NCI-H2171 (cell line): ENCODE measurements at regions not wholly inside any gene's neighbourhood (a gene's known extent, or its start where the extent isn't known, plus 50 kb on each side); places are given as distances from the start of the nearest gene placed in this dataset.
"Not testable (repeated sequence)": the region's sequence is repeated elsewhere in the genome, so short reads cannot be mapped to it uniquely, and the experiment has no call there.

ENCODE experiments used
- DNase-seq: peaks from one replicate; lab custom pipeline; 2025; lab: John Stamatoyannopoulos, UW

GRCh38 chr17:33696102-33696501, 403.0 kb upstream of the ASIC2 start:
- no peak for DNase-seq

GRCh38 chr17:33697557-33697956, 404.5 kb upstream of the ASIC2 start:
- no peak for DNase-seq

GRCh38 chr17:33701910-33702309, 408.8 kb upstream of the ASIC2 start:
- DNase-seq = no peak

- DNase-seq = no peak
Observed at GRCh38 chr17:33704856-33705255, 411.8 kb upstream of the ASIC2 start.

GRCh38 chr17:33709881-33710280, 416.8 kb upstream of the ASIC2 start:
- DNase-seq = no peak

GRCh38 chr17:33712120-33712519, 419.0 kb upstream of the ASIC2 start:
- DNase-seq = no peak

GRCh38 chr17:33716957-33717356, 423.9 kb upstream of the ASIC2 start:
- DNase-seq = no peak

- DNase-seq = not testable (repeated sequence)
Observed at GRCh38 chr17:33723736-33724135, 430.6 kb upstream of the ASIC2 start.

GRCh38 chr17:33725675-33726271, 432.7 kb upstream of the ASIC2 start:
- DNase-seq = peak; percentile 8

GRCh38 chr17:33730131-33730530, 437.0 kb upstream of the ASIC2 start:
- no peak for DNase-seq

GRCh38 chr17:33732116-33732515, 439.0 kb upstream of the ASIC2 start:
- no peak for DNase-seq

GRCh38 chr17:33739714-33740113, 446.6 kb upstream of the ASIC2 start:
- DNase-seq = no peak

- no peak for DNase-seq
Observed at GRCh38 chr17:33745047-33745760, 452.1 kb upstream of the ASIC2 start.

- DNase-seq = no peak
Observed at GRCh38 chr17:33749171-33749570, 456.1 kb upstream of the ASIC2 start.

GRCh38 chr17:33750943-33751701, 458.0 kb upstream of the ASIC2 start:
- peak; percentile 3 for DNase-seq

GRCh38 chr17:33751702-33752065, 458.6 kb upstream of the ASIC2 start:
- no peak for DNase-seq

- no peak for DNase-seq
Observed at GRCh38 chr17:33753452-33753851, 460.4 kb upstream of the ASIC2 start.

- DNase-seq = no peak
Observed at GRCh38 chr17:33756021-33756420, 462.9 kb upstream of the ASIC2 start.

GRCh38 chr17:33765871-33766270, 472.8 kb upstream of the ASIC2 start:
- DNase-seq = no peak

GRCh38 chr17:33766721-33767120, 473.6 kb upstream of the ASIC2 start:
- no peak for DNase-seq

GRCh38 chr17:33769066-33769465, 476.0 kb upstream of the ASIC2 start:
- DNase-seq = no peak

GRCh38 chr17:33776304-33776703, 478.8 kb upstream of the CCL2 start:
- no peak for DNase-seq

- DNase-seq = no peak
Observed at GRCh38 chr17:33776903-33777302, 478.2 kb upstream of the CCL2 start.
